H7 (cell line): ENCODE measurements at regions not wholly inside any gene's neighbourhood (a gene's known extent, or its start where the extent isn't known, plus 50 kb on each side); places are given as distances from the start of the nearest gene placed in this dataset.

ENCODE experiments used
- DNase-seq: peaks from one replicate; pipeline ENCODE4 v3.0.0; 2012
- H3K27me3 ChIP-seq: 2 replicates; pipeline ENCODE4 v1.6.0; 2011; ENCODE audit warnings: mild to moderate bottlenecking, low read length; ENCODE audit not compliant: control insufficient read depth, insufficient read depth
- H3K36me3 ChIP-seq: replicated peaks from 2 replicates; pipeline ENCODE4 v1.5.1; 2011; ENCODE audit warnings: low read length; ENCODE audit not compliant: control insufficient read depth, insufficient read depth
- H3K4me3 ChIP-seq: 2 replicates; pipeline ENCODE4 v1.5.1; 2011; ENCODE audit warnings: low read depth, mild to moderate bottlenecking, control low read depth, low read length, moderate library complexity; ENCODE audit not compliant: insufficient read depth

GRCh38 chr7:27299861-27300260 is 57.3 kb downstream of the EVX1 start:
- no peak for DNase-seq
- H3K27me3 ChIP-seq = no peaks in the 10 kb centered on the region
- no peak overlapping the region for H3K4me3 ChIP-seq
- no peaks in the 10 kb centered on the region for H3K36me3 ChIP-seq

- H3K36me3 ChIP-seq = no peaks in the 10 kb centered on the region
- no peak overlapping the region for H3K4me3 ChIP-seq
- H3K27me3 ChIP-seq = no peaks in the 10 kb centered on the region
- DNase-seq = no peak
Measured at GRCh38 chr7:27300421-27300820, 57.8 kb downstream of the EVX1 start.

DNA sequence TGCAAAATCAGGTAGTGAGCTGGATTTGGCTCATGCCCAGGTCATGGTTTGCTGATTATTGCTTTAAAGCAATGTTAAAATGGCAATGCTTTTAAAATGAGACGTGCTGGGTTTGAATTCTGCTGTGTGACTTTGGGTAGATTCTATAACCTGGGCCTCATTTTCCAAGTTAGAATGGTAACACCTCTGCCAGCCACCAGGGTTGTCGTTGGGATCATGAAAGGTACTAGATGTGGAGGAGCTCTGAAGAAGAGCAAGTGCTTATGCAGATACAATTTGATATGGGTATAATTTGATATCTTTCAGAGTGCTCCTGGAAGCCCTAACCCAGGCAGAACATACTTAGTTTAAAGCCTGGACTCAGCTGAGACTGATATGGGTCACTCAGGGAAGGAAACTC is 60.0 kb downstream of the EVX1 start:
- H3K4me3 ChIP-seq = no peak overlapping the region
- H3K36me3 ChIP-seq = no peaks in the 10 kb centered on the region
- DNase-seq = no peak
- H3K27me3 ChIP-seq = no peaks in the 10 kb centered on the region

DNA sequence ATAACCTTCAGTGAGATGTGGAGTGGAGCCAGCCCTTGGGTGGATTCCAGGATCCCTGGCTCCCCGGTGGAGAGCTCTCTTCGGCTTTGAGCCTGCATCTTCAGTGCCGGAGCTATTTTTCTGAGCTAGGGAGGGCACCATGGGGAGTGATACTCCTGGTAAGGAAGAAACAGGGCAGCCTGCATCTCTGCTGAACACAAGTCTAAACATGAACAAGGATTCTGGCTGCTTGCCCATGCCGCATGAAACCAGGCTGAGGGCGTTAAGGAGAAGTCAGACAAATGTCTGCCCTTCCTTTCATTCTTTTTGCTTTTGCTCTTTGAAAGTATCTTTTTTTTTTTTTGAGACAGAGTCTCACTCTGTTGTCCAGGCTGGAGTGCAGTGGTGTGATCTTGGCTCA is 60.4 kb downstream of the EVX1 start:
- no peak overlapping the region for H3K4me3 ChIP-seq
- no peak for DNase-seq
- H3K27me3 ChIP-seq = no peaks in the 10 kb centered on the region
- H3K36me3 ChIP-seq = no peaks in the 10 kb centered on the region

GRCh38 chr7:27305854-27306253 is 63.3 kb downstream of the EVX1 start:
- no peaks in the 10 kb centered on the region for H3K36me3 ChIP-seq
- DNase-seq = no peak
- H3K27me3 ChIP-seq = no peaks in the 10 kb centered on the region
- H3K4me3 ChIP-seq = no peak overlapping the region

DNA sequence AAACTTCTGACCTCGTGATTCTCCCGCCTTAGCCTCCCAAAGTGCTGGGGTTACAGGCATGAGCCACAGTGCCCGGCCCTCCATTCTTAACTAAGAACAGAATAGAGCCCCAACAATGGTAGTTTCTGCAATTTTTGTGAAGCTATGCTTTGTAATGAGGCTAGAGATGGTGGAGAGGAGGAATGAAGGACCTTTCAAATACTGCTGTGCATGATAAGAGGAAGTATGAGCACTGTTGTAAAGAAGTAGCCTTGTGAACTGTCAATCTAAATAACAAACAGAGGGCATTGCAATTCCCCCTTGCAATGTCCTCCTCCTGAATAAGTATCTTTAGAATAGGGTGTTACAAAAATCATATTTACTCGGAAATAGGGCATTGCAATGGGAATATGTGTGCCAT is 70.2 kb downstream of the EVX1 start:
- no peaks in the 10 kb centered on the region for H3K27me3 ChIP-seq
- DNase-seq = no peak
- no peak overlapping the region for H3K4me3 ChIP-seq
- H3K36me3 ChIP-seq = no peaks in the 10 kb centered on the region

GRCh38 chr7:27314111-27314510 is 71.5 kb downstream of the EVX1 start:
- Histone ChIP-seq H3K36me3 (no peaks in the 10 kb centered on the region), H3K4me3 (no peak overlapping the region), H3K27me3 (no peaks in the 10 kb centered on the region)
- no peak for DNase-seq

DNA sequence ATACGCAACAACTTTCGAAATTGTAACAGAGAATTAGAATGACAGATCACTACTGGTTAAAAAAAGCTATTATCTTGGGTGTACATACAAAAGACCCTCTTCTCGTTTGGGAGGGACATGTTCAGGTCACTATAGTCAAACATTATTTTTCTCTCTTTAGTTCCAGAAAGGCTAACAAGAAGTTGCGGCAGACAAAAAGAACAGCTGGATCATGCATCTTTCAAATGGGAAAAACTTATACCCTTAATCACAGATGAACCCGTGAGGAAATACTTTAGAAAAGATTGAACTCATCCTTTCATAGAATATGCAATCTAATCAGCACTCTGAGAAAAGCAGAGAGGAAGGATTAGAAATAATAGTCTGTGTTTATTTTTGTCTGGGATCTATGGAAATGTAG is 72.5 kb downstream of the EVX1 start:
- Histone ChIP-seq H3K36me3 (no peaks in the 10 kb centered on the region), H3K4me3 (no peak overlapping the region), H3K27me3 (no peaks in the 10 kb centered on the region)
- DNase-seq = no peak

GRCh38 chr7:27316311-27316710 is 73.7 kb downstream of the EVX1 start:
- H3K36me3 ChIP-seq = no peaks in the 10 kb centered on the region
- no peak for DNase-seq

DNA sequence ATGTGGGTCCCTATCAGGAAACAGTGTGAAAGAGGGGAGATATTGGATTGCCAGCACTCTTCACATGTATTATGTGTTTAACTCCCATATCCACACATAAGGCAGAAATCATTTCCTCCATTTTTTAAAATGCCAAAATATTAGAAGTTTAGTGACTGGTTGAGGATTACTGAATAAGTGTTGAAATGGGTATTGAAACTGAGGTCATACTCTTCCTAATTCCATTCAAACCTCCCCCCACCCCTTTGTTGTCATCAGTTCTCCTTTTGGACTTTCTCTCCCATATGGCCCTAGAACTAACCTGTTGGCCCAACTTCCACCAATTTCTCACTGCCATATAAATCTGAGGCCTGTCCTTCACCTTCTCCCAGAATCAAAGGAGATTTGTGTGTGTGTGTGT is 81.6 kb downstream of the EVX1 start:
- Histone ChIP-seq H3K36me3 (no peaks in the 10 kb centered on the region), H3K27me3 (no peaks in the 10 kb centered on the region), H3K4me3 (no peak overlapping the region)
- no peak for DNase-seq

More at GRCh38 chr7:27316311-27316710, 73.7 kb downstream of the EVX1 start:
- Histone ChIP-seq H3K27me3 (no peaks in the 10 kb centered on the region), H3K4me3 (no peak overlapping the region)

DNA sequence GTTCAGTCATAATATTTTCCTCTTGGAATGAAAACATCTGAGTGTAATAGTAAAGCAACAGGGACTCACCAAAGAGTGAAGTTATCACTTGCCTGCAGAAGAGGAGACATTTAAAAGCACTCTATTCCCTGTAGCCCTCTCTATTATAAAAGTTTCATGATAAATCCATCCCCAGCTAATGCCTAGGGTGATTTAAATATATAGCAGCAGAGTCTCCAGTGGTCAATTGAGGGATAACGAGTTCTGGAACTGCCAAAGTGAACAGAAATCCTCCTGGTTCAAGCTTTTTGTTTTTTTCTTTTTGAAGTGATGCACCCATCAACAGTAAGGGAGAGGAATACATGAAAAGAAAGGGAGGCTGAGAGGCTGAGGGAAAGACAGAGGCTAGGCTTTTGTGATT is 87.3 kb downstream of the EVX1 start:
- no peaks in the 10 kb centered on the region for H3K27me3 ChIP-seq
- H3K4me3 ChIP-seq = no peak overlapping the region
- no peak for DNase-seq
- no peaks in the 10 kb centered on the region for H3K36me3 ChIP-seq

DNA sequence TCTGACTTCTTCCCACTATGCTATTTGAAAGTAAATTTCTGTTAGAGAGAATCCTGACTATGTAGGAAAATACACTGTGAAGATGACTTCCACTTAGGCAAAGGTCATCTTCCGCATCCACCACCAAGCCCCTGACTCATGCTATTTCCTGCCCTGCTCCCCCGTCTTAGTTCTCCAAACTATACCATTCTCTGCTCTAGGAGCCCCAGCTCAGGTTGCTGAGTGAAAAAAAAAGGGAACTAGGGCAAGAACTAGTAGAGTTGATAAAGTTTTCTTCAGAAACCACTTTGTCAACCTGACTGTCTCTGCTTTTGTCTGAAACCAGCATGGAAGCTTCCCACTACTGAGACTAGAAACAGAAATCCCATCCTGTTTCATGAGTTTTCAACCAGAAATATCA is 96.9 kb downstream of the EVX1 start:
- DNase-seq = no peak
- Histone ChIP-seq H3K27me3 (no peaks in the 10 kb centered on the region), H3K36me3 (no peaks in the 10 kb centered on the region), H3K4me3 (no peak overlapping the region)

DNA sequence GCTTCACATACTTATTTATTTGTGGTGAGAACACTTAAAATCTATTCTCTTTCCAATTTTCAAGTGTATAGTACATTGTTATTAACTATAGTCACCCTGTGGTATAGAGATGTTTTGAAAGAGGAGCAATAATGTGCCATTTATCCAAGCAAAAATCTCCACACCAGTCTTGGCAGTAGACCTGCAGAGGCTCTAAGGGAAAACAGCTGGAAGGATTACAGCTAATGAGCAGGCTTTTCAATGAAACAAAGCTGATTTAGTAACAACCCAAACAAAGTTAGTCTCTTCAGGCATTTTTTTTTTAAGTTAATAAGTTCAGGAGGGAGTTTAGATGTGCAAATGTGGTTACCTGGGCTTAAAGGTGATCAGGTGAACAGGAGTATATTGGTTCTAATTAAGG is 101.9 kb downstream of the EVX1 start:
- H3K4me3 ChIP-seq = no peak overlapping the region
- H3K27me3 ChIP-seq = no peaks in the 10 kb centered on the region
- H3K36me3 ChIP-seq = no peaks in the 10 kb centered on the region
- no peak for DNase-seq

DNA sequence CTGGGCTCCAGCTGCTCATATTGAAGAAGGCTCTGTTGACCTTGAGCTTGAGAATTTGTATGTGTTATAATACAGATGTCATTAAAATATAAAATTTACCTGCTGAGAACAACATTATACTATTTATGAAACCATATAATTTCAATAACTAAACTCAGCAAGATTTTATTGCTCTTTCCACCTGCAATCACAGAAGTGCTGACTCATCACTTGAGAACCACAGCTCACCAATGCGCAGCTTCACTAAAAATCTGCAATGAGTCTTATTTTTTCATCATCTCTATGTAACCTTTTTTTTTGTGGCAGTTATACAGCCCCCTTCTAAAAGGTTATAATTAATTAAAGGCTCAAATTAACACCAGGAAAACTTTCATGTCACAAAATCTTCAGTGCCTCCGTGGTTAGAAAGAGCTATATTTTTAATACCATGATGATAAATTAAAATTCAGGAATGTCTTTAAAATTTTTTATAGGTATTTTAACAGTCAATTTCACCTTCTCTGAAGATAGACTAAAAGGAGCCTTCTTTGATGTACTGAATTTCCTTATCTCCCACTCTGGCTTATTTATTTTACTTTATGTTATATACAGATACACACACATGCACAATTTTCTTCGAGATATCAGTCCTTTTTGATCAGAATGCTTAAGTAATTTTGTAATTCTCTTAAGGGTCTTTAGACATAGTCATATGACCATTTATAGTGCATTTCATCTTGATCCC is 102.7 kb downstream of the EVX1 start:
- H3K27me3 ChIP-seq = no peaks in the 10 kb centered on the region

GRCh38 chr7:27345997-27346396 is 103.4 kb downstream of the EVX1 start:
- no peak for DNase-seq
- Histone ChIP-seq H3K4me3 (no peak overlapping the region), H3K36me3 (no peaks in the 10 kb centered on the region), H3K27me3 (no peaks in the 10 kb centered on the region)

More for the DNA sequence above, 102.7 kb downstream of the EVX1 start:
- H3K4me3 ChIP-seq = no peak overlapping the region
- DNase-seq = no peak
- H3K36me3 ChIP-seq = no peaks in the 10 kb centered on the region
